H1 (cell line): ENCODE measurements at regions not wholly inside any gene's neighbourhood (a gene's known extent, or its start where the extent isn't known, plus 50 kb on each side); places are given as distances from the start of the nearest gene placed in this dataset.

ENCODE experiments used
- CTCF ChIA-PET: fragments of 300-600 bp; sonication (Branson Sonifier 250); formaldehyde crosslinking; loops from one replicate; lab custom pipeline; 2021; ENCODE audit not compliant: partially characterized antibody; lab: Charles Lee
- POLR2A ChIA-PET: fragments of 300-600 bp; sonication (Branson Sonifier 250); formaldehyde crosslinking; loops from one replicate; lab custom pipeline; 2021; ENCODE audit warnings: inconsistent platforms; ENCODE audit not compliant: partially characterized antibody; lab: Charles Lee
- DNase-seq, 2 experiments: peaks; one replicate each; pipeline versions ENCODE4 v3.0.0 to v3.0.0-alpha.2; 2010 to 2022; ENCODE audit warnings: low spot score in 2 of 2, low read depth in 1 of 2, mixed read lengths in 1 of 2
- FAIRE-seq: peaks from 2 replicates; lab custom pipeline; 2011; peaks lifted over from hg19 to GRCh38; lab: Jason Lieb, UNC
- H2AFZ ChIP-seq: 2 replicates; pipeline ENCODE4 v1.8.1; 2012; ENCODE audit warnings: low read length, inconsistent platforms
- H2AK5ac ChIP-seq: 2 replicates; pipeline ENCODE4 v1.6.1; 2013; ENCODE audit warnings: low read depth, low read length
- H2BK120ac ChIP-seq: replicated peaks from 2 replicates; pipeline ENCODE3; 2013; ENCODE audit warnings: low read depth, low read length, inconsistent platforms
- H2BK12ac ChIP-seq: 2 replicates; pipeline ENCODE4 v1.6.1; 2013; ENCODE audit warnings: low read depth, low read length
- H2BK15ac ChIP-seq: 2 replicates; pipeline ENCODE4 v1.6.1; 2013; ENCODE audit warnings: low read length
- H2BK20ac ChIP-seq: 2 replicates; pipeline ENCODE4 v1.6.1; 2013; ENCODE audit warnings: low read length
- H2BK5ac ChIP-seq: 2 replicates; pipeline ENCODE4 v1.6.1; 2013; ENCODE audit warnings: low read depth, low read length
- H3K14ac ChIP-seq: 2 replicates; pipeline ENCODE4 v1.6.1; 2013; ENCODE audit warnings: inconsistent platforms; ENCODE audit not compliant: insufficient read length
- H3K18ac ChIP-seq: 2 replicates; pipeline ENCODE4 v1.6.1; 2013; ENCODE audit warnings: low read length; ENCODE audit errors: extremely low read depth
- H3K23ac ChIP-seq: 2 replicates; pipeline ENCODE4 v1.6.1; 2013; ENCODE audit warnings: inconsistent platforms; ENCODE audit not compliant: insufficient read length
- H3K23me2 ChIP-seq: 2 replicates; pipeline ENCODE4 v1.6.1; 2013; ENCODE audit warnings: low read depth, low read length
- H3K27ac ChIP-seq: 2 replicates; pipeline ENCODE4 v1.6.1; 2011; ENCODE audit warnings: low read depth, low read length, inconsistent platforms
- H3K27me3 ChIP-seq, 4 experiments: replicated peaks in 1 of 4; 1 replicate in 1 of 4; 2 replicates in 3 of 4; pipeline versions ENCODE4 v1.6.1 to v1.8.1; 2011 to 2013; ENCODE audit warnings: low read length in 3 of 4, mild to moderate bottlenecking in 3 of 4, inconsistent platforms in 2 of 4, mixed read lengths in 2 of 4, moderate library complexity in 1 of 4; ENCODE audit not compliant: control insufficient read depth in 3 of 4, insufficient read depth in 3 of 4; ENCODE audit errors: extremely low read depth in 1 of 4
- H3K36me3 ChIP-seq, 4 experiments: 2 replicates each; pipeline versions ENCODE4 v1.6.1 to v1.8.1; 2011 to 2013; ENCODE audit warnings: mild to moderate bottlenecking in 4 of 4, low read length in 3 of 4, moderate library complexity in 2 of 4, control low read depth in 1 of 4, inconsistent platforms in 1 of 4; ENCODE audit not compliant: insufficient read depth in 4 of 4, control insufficient read depth in 2 of 4
- H3K4ac ChIP-seq: replicated peaks from 2 replicates; pipeline ENCODE3; 2013; ENCODE audit warnings: low read length, low read depth, mixed read lengths, inconsistent platforms; ENCODE audit not compliant: insufficient read length
- H3K4me1 ChIP-seq, 4 experiments: replicated peaks in 1 of 4; 1 replicate in 1 of 4; 2 replicates in 3 of 4; pipeline versions ENCODE4 v1.6.1 to v1.8.1; 2011 to 2013; ENCODE audit warnings: low read length in 3 of 4, inconsistent platforms in 2 of 4, mixed read lengths in 1 of 4; ENCODE audit not compliant: insufficient read depth in 4 of 4, control insufficient read depth in 3 of 4
- H3K4me2 ChIP-seq, 2 experiments: 2 replicates each; pipeline versions ENCODE4 v1.6.1 to v1.8.1; 2011 to 2013; ENCODE audit warnings: low read depth in 2 of 2, low read length in 2 of 2, control low read depth in 1 of 2, inconsistent platforms in 1 of 2, mild to moderate bottlenecking in 1 of 2; ENCODE audit not compliant: insufficient read depth in 1 of 2
- H3K4me3 ChIP-seq, 4 experiments: fragments of 200-600, 300-600 bp in 1 of 4; sonication (generic), shearing (Covaris generic), sonication (Bioruptor Twin) in 1 of 4; 2 replicates each; pipeline versions ENCODE4 v1.5.1 to v1.8.1; 2011 to 2016; ENCODE audit warnings: low read length in 4 of 4, low read depth in 3 of 4, control low read depth in 2 of 4, inconsistent platforms in 2 of 4, mild to moderate bottlenecking in 2 of 4, mixed read lengths in 1 of 4, moderate library complexity in 1 of 4; ENCODE audit not compliant: insufficient read depth in 2 of 4; ENCODE audit errors: extremely low read depth in 1 of 4
- H3K56ac ChIP-seq: replicated peaks from 2 replicates; pipeline ENCODE3; 2013; ENCODE audit warnings: low read depth, mild to moderate bottlenecking, mixed read lengths, low read length, inconsistent platforms; ENCODE audit not compliant: insufficient read length
- H3K79me1 ChIP-seq: 2 replicates; pipeline ENCODE4 v1.6.1; 2013; ENCODE audit warnings: low read depth, low read length, control low read depth
- H3K79me2 ChIP-seq, 2 experiments: 2 replicates each; pipeline versions ENCODE4 v1.6.1 to v1.8.1; 2012 to 2013; ENCODE audit warnings: low read length in 2 of 2, mild to moderate bottlenecking in 2 of 2, inconsistent platforms in 1 of 2; ENCODE audit not compliant: insufficient read depth in 2 of 2, control insufficient read depth in 1 of 2
- H3K9ac ChIP-seq, 4 experiments: replicated peaks in 1 of 4; 1 replicate in 1 of 4; 2 replicates in 3 of 4; pipeline versions ENCODE4 v1.6.1 to v1.8.1; 2011 to 2013; ENCODE audit warnings: low read depth in 3 of 4, low read length in 3 of 4, control low read depth in 2 of 4, mild to moderate bottlenecking in 2 of 4, moderate library complexity in 2 of 4, inconsistent platforms in 1 of 4; ENCODE audit errors: extremely low read depth in 1 of 4
- H3K9me3 ChIP-seq, 2 experiments: 2 replicates each; pipeline versions ENCODE4 v1.6.1 to v1.8.1; 2012 to 2013; ENCODE audit warnings: mild to moderate bottlenecking in 2 of 2, moderate library complexity in 2 of 2, control low read depth in 1 of 2, inconsistent platforms in 1 of 2, low read depth in 1 of 2, low read length in 1 of 2, mixed read lengths in 1 of 2; ENCODE audit not compliant: insufficient read depth in 2 of 2
- H4K20me1 ChIP-seq, 2 experiments: replicated peaks in 1 of 2; 2 replicates each; pipeline versions ENCODE3 to v1.8.1; 2011 to 2013; ENCODE audit warnings: inconsistent platforms in 2 of 2, low read length in 2 of 2, mild to moderate bottlenecking in 1 of 2; ENCODE audit not compliant: insufficient read depth in 2 of 2, control insufficient read depth in 1 of 2
- H4K5ac ChIP-seq: 2 replicates; pipeline ENCODE4 v1.6.1; 2013; ENCODE audit warnings: low read length, low read depth, mixed read lengths, inconsistent platforms; ENCODE audit not compliant: insufficient read length
- H4K8ac ChIP-seq: 2 replicates; pipeline ENCODE4 v1.8.0; 2013; ENCODE audit warnings: mild to moderate bottlenecking, moderate library complexity, low read length, inconsistent platforms; ENCODE audit not compliant: insufficient read depth; ENCODE audit errors: extremely low read depth
- H4K91ac ChIP-seq: replicated peaks from 2 replicates; pipeline ENCODE3; 2013; ENCODE audit warnings: low read length, mixed read lengths, inconsistent platforms; ENCODE audit not compliant: insufficient read length
- ASH2L ChIP-seq: fragments of 200-600, 300-600 bp; sonication (generic); IDR thresholded peaks from one replicate; pipeline ENCODE4 v1.7.1; 2017; ENCODE audit warnings: low read length
- BRCA1 ChIP-seq: IDR thresholded peaks from 2 replicates; pipeline ENCODE4 v1.6.1; 2012; ENCODE audit warnings: low read depth, low read length, improper control_type of control experiment
- CHD1 ChIP-seq: IDR thresholded peaks from 2 replicates; pipeline ENCODE4 v1.6.1; 2012; ENCODE audit warnings: low read depth, low read length, improper control_type of control experiment
- CREB1 ChIP-seq: IDR thresholded peaks from 2 replicates; pipeline ENCODE4 v1.6.1; 2012; ENCODE audit warnings: inconsistent platforms
- FOSL1 ChIP-seq: IDR thresholded peaks from 2 replicates; pipeline ENCODE4 v1.6.1; 2011; ENCODE audit warnings: mild to moderate bottlenecking, low read depth, low read length, moderate library complexity; ENCODE audit not compliant: insufficient read depth
- POLR2A ChIP-seq, 2 experiments: IDR thresholded peaks; 1 replicate in 1 of 2; 2 replicates in 1 of 2; pipeline ENCODE4 v1.6.1; 2011; ENCODE audit warnings: low read depth in 2 of 2, low read length in 2 of 2, mild to moderate bottlenecking in 2 of 2; ENCODE audit errors: control extremely low read depth in 1 of 2
- RFX5 ChIP-seq: IDR thresholded peaks from 2 replicates; pipeline ENCODE4 v1.6.1; 2011; ENCODE audit warnings: low read depth, low read length, improper control_type of control experiment, borderline replicate concordance
- TAF7 ChIP-seq: optimal IDR thresholded peaks from 2 replicates; pipeline ENCODE3; 2011; ENCODE audit warnings: low read depth, mild to moderate bottlenecking, inconsistent platforms, low read length, moderate library complexity, borderline replicate concordance
- WGBS, 2 experiments: shearing (Covaris generic) in 1 of 2; methylation state at CpG; one replicate each; pipeline versions ENCODE4 v1.1.6 to v1.1.7; 2013 to 2015; ENCODE audit warnings: low lambda C conversion rate in 2 of 2, mixed read lengths in 2 of 2, inconsistent platforms in 1 of 2, low coverage in 1 of 2, missing lambda C conversion rate in 1 of 2; ENCODE audit not compliant: insufficient replicate concordance in 2 of 2, insufficient coverage in 1 of 2, insufficient read length in 1 of 2; ENCODE audit errors: extremely low coverage in 1 of 2, missing lambda C conversion rate in 1 of 2; 5-methylcytosine and 5-hydroxymethylcytosine counted together
- TF ChIP-seq, protein P1 (sequence below): IDR thresholded peaks from 2 replicates; pipeline ENCODE4 v1.6.1; 2012; ENCODE audit warnings: low read length, inconsistent platforms

- Histone ChIP-seq H3K18ac (no peak overlapping the region), H3K9ac (no peak overlapping the region), H3K27me3 (no peaks in the 10 kb centered on the region), H4K5ac (no peak overlapping the region), H4K20me1 (no peaks in the 10 kb centered on the region), H3K4me3 (no peak overlapping the region), H2BK12ac (no peak overlapping the region), H4K91ac (no peak overlapping the region), H3K27ac (no peak overlapping the region), H2AK5ac (no peak overlapping the region), H3K14ac (no peak overlapping the region), H2BK120ac (no peak overlapping the region), H3K56ac (no peak overlapping the region), H2AFZ (no peak overlapping the region), H3K79me2 (no peaks in the 10 kb centered on the region), H3K79me1 (no peaks in the 10 kb centered on the region), H3K9me3 (no peaks in the 10 kb centered on the region), H3K4me2 (no peak overlapping the region), H2BK5ac (no peak overlapping the region), H3K23ac (no peak overlapping the region), H3K36me3 (no peaks in the 10 kb centered on the region), H3K4ac (no peak overlapping the region), H4K8ac (no peak overlapping the region), H2BK20ac (no peak overlapping the region), H2BK15ac (no peak overlapping the region), H3K4me1 (no peaks in the 10 kb centered on the region), H3K23me2 (no peaks in the 10 kb centered on the region)
- POLR2A ChIA-PET = no interaction called here
- 84% methylated on average over 3 of the region's 3 CpGs; no CpG with 5 or more reads in 1 of the 2 experiments for WGBS, 2 experiments
- FAIRE-seq = no peak
- DNase-seq = no peak
- CTCF ChIA-PET = no interaction called here
- TF ChIP-seq CHD1 (no peak), CREB1 (no peak), POLR2A (IDR thresholded peaks at IDR 0.05; ENCODE audit: control extremely low read depth in 1 of 2, low read depth in 2 of 2, low read length in 2 of 2) (no peak), BRCA1 (no peak), ASH2L (no peak), RFX5 (no peak), TAF7 (no peak), FOSL1 (no peak)
- TF ChIP-seq, protein P1, sequence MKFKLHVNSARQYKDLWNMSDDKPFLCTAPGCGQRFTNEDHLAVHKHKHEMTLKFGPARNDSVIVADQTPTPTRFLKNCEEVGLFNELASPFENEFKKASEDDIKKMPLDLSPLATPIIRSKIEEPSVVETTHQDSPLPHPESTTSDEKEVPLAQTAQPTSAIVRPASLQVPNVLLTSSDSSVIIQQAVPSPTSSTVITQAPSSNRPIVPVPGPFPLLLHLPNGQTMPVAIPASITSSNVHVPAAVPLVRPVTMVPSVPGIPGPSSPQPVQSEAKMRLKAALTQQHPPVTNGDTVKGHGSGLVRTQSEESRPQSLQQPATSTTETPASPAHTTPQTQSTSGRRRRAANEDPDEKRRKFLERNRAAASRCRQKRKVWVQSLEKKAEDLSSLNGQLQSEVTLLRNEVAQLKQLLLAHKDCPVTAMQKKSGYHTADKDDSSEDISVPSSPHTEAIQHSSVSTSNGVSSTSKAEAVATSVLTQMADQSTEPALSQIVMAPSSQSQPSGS = no peak
Measured at GRCh38 chr7:23981758-23982157, 271.7 kb downstream of the STK31 start.
